Panc1 (cell line): ENCODE measurements at regions not wholly inside any gene's neighbourhood (a gene's known extent, or its start where the extent isn't known, plus 50 kb on each side); places are given as distances from the start of the nearest gene placed in this dataset.
"Not testable (repeated sequence)": the region's sequence is repeated elsewhere in the genome, so short reads cannot be mapped to it uniquely, and the experiment has no call there.

Source experiments
- SIN3A ChIP-seq: IDR thresholded peaks from 2 replicates; pipeline ENCODE4 v1.6.1; 2012; ENCODE audit warnings: low read depth, mild to moderate bottlenecking, low read length, moderate library complexity, borderline replicate concordance; ENCODE audit not compliant: insufficient read depth
- TF ChIP-seq, protein P1 (sequence below): fragments of 450-650 bp; IDR thresholded peaks from 2 replicates; pipeline ENCODE4 v1.5.1; 2017; ENCODE audit warnings: mild to moderate bottlenecking

- TF ChIP-seq, protein P1, sequence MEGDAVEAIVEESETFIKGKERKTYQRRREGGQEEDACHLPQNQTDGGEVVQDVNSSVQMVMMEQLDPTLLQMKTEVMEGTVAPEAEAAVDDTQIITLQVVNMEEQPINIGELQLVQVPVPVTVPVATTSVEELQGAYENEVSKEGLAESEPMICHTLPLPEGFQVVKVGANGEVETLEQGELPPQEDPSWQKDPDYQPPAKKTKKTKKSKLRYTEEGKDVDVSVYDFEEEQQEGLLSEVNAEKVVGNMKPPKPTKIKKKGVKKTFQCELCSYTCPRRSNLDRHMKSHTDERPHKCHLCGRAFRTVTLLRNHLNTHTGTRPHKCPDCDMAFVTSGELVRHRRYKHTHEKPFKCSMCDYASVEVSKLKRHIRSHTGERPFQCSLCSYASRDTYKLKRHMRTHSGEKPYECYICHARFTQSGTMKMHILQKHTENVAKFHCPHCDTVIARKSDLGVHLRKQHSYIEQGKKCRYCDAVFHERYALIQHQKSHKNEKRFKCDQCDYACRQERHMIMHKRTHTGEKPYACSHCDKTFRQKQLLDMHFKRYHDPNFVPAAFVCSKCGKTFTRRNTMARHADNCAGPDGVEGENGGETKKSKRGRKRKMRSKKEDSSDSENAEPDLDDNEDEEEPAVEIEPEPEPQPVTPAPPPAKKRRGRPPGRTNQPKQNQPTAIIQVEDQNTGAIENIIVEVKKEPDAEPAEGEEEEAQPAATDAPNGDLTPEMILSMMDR: not testable (repeated sequence)
- TF ChIP-seq SIN3A: not testable (repeated sequence)
Measured at GRCh38 chr16:16638714-16639113, 259.8 kb downstream of the NPIPA7 start.
